LNCaP clone FGC (cell line): ENCODE measurements at regions not wholly inside any gene's neighbourhood (a gene's known extent, or its start where the extent isn't known, plus 50 kb on each side); places are given as distances from the start of the nearest gene placed in this dataset.

Experiments
- DNase-seq: peaks from one replicate; pipeline ENCODE4 v3.0.0-alpha.2; 2011; ENCODE audit warnings: low read depth
- H3K4me3 ChIP-seq: 2 replicates; pipeline ENCODE4 v1.5.1; 2011; ENCODE audit warnings: mild to moderate bottlenecking, low read depth, low read length, control low read depth
- CTCF ChIP-seq: IDR thresholded peaks from 2 replicates; pipeline ENCODE4 v1.5.1; 2012; ENCODE audit warnings: mild to moderate bottlenecking; ENCODE audit not compliant: control insufficient read depth, insufficient read depth; ENCODE audit errors: extremely low read depth

- DNase-seq, result no peak
- H3K4me3 ChIP-seq, result no peak overlapping the region
- no peak for TF ChIP-seq CTCF
These were observed 104.0 kb downstream of the KCNE4 start for GRCh38 chr2:223155956-223156355.

GRCh38 chr2:223161873-223162458 is 110.0 kb downstream of the KCNE4 start:
- H3K4me3 ChIP-seq, result no peak overlapping the region
- no peak for TF ChIP-seq CTCF
- no peak for DNase-seq

GRCh38 chr2:223165423-223166214 is 113.6 kb downstream of the KCNE4 start:
- no peak for DNase-seq
- H3K4me3 ChIP-seq, result no peak overlapping the region
- TF ChIP-seq CTCF, result no peak

GRCh38 chr2:223166215-223166493 is 114.2 kb downstream of the KCNE4 start:
- no peak for DNase-seq
- TF ChIP-seq CTCF, result no peak
- H3K4me3 ChIP-seq, result no peak overlapping the region

- no peak for DNase-seq
- TF ChIP-seq CTCF, result no peak
These were observed 115.1 kb downstream of the KCNE4 start for GRCh38 chr2:223166983-223167650.

GRCh38 chr2:223169830-223170605 is 118.0 kb downstream of the KCNE4 start:
- no peak overlapping the region for H3K4me3 ChIP-seq
- TF ChIP-seq CTCF, result no peak
- DNase-seq, result no peak

More at GRCh38 chr2:223166983-223167650, 115.1 kb downstream of the KCNE4 start:
- no peak overlapping the region for H3K4me3 ChIP-seq
